Left forelimb (tissue), 1 donor: ENCODE measurements at regions not wholly inside any gene's neighbourhood (a gene's known extent, or its start where the extent isn't known, plus 50 kb on each side); places are given as distances from the start of the nearest gene placed in this dataset.

Experiments
- DNase-seq: peaks from one replicate; pipeline ENCODE4 v3.0.0-alpha.2; 2018; ENCODE audit warnings: low spot score

DNA sequence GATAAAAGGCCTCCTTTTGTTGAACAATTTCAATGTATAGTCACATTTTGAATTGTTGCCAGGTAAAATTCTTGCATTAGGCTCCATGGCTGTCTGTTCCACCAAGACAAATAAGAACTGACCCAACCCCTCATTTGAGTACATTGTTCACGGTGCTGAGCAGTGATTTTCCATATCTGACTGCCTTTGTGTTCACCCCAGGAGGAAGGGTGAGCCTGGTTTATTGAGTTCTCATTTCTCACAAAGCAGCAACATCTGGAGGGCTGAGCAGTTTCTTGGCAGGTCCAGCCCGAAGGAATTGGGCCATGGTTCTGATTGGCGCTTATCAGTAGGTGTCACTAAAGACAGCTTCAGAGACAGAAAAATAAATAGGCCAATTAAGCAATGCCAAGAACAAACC, 149.1 kb downstream of the BMP4 start:
- DNase-seq: no peak

DNA sequence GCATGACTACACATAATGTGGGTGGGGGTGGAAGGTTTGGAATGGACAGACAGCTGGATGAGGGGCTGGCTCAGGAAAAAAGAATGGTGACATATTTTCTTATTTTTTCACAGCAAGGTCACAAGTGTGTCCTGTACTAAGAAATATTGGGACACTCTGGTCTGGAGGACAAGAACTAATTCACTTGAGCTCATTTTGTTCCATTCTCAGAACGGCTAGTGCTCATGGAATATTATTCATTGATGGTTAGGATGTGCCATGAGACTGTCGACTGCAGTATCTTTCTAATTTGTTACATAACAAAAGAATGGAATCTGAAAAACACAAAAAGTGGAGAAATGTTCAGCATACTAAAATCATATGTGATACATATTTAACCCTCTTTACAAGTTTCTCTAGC, 149.5 kb downstream of the BMP4 start:
- no peak for DNase-seq

DNA sequence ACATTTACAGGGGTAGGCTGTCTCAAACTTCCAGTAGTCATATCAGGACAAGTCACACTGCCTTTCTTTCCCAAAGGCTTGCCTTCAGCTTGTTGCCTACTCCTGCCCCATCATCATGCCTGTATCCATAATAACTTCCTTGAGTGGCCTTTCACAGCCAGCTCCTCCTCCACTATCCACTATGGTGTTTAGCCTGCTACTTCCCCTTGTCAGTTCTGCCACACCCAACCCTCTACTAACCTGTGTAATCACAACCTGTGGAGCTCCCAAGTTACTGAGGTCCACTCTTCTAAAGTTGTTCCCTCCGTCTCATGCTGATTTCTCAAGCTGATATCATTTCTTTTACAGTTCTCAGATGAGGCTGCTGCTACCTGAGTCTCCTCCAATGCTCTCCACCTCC, 159.9 kb downstream of the BMP4 start:
- no peak for DNase-seq

DNA sequence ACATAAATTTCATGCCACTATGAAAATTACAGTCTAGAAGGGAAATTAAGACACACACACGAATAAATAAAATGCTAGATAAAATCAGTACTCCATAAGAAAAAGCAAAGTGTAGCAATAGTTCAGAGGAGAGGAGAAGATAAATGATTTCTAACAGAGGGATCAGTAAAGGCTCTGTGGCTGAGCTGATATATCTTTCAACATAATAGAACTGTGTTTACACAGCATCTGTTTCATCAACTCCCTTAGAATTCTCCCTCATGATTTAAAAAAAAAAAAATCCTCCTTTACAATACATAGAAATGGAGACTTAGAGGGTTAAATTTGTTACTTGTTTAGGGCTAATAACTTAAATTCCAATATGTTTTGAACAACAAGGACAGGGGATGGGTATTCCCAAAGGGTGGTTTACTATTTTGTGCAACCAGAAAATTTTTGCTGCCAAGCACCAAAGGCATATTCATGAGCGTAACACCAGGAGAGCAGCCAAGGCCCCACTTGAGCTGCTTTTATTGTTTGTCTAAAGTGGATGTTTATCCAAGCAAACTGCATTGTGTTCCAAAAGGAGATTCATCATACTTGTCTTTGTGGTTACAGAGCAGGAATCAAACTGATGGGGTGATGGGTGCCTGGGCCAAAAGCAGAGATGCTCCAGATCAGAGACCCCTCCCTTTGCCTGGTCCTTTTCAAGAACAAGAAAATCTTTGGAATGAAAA, 162.7 kb downstream of the BMP4 start:
- no peak for DNase-seq

- DNase-seq: no peak
Measured at GRCh38 chr14:53792909-53793308, 163.7 kb downstream of the BMP4 start.

GRCh38 chr14:53790731-53791500, 165.7 kb downstream of the BMP4 start:
- DNase-seq: no peak

DNA sequence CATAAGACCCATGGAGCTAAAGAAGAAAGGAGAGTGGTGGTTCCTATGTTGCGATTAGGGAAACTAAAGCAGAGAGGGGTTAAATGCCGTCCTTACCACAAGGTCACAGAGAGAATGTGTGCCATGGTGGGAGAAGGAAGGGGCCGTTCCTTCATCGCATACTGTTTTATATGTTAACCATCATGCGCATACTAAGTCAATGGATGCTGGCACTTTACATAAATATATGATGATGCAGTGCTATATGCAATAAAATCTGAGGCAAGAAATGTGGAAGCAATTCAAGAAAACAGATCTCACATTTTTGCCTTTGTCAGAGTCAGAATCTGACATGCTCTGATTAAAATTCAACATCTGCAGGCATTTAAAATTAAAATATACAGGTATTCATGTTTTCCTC, 168.1 kb downstream of the BMP4 start:
- no peak for DNase-seq

DNA sequence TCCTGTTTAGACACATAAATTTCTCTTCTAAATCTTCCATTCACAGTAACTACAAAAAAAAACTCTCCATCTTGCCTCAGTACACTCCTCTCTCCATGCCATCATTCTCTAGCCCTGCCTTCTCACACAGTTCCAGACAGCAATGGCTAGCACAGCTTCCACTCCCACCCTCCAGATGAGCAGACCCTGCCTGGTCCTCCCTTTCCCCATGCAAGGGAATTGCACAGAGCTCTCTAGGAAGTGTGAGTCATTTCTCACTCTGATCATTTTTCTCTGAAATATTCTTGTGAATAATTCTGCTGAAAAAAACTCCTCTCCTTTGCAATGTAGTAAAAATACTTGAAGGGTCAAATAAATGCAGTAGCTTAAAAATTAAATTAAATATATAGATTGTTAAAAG, 170.6 kb downstream of the BMP4 start:
- DNase-seq: no peak

- DNase-seq: no peak
Measured at GRCh38 chr14:53784688-53785087, 171.9 kb downstream of the BMP4 start.

DNA sequence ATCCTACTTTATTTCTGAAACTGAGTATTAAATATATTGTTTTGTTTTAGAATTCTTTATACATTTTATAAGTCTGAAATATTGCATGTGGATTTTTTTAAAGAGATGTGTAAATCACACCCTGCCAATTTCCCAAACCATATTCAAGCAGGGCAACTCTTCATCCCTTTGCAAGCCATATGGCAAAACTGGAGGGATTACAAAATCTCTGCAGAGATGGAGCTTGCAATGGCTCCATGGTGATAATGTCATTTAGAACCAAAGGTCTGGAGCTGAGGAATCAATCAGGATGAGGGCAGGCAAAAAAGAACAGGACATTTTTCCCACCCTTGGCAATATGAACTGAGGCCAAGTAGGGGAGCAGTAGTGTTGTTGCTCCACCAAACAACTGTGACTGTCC, 173.4 kb downstream of the BMP4 start:
- no peak for DNase-seq

DNA sequence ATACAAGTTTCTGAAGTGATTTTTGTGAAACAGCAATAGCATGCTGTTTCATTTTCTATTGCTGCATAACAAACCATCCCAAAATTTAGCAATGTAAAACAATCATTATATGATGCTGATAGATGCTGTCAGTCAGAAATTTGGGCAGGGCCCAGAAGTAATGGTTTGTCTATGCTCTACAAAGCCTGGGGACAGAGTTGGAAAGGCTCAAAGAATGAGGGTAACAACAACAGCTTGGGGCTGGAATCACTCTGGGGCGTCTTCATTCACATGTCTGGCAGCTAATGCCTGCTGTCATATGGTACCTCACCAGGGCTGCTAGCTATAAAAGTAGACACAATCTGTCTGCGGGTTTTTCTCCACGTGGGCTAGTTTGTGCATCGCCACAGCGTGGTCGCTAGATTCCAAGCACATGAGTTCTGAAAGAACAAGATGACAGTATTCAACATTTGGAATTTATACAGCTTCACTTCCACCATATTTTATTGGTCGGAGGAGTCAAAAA, 176.5 kb downstream of the BMP4 start:
- no peak for DNase-seq

- no peak for DNase-seq
Measured at GRCh38 chr14:53779301-53779700, 177.3 kb downstream of the BMP4 start.

GRCh38 chr14:53778263-53778662, 178.4 kb downstream of the BMP4 start:
- DNase-seq: no peak

- DNase-seq: no peak
Measured at GRCh38 chr14:53772936-53773335, 183.7 kb downstream of the BMP4 start.

- no peak for DNase-seq
Measured at GRCh38 chr14:53767566-53767965, 189.1 kb downstream of the BMP4 start.

DNA sequence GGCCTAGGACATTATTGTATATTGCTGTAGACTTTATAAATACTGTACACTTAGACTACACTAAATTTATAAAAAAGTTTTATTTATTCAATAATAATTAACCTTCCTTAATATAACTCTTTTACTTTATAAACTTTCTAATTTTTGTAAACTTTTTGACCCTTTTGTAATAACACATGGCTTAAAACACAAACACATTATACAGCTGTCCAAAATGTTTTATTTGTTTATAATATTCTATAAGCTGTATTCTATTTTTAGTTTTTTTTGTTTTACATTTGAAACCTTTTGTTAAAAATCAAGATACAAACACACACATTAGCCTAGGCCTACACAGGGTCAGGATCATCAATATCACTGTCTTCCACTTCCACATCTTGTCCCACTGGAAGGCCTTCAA, 190.0 kb downstream of the BMP4 start:
- DNase-seq: no peak

- DNase-seq: no peak
Measured at GRCh38 chr14:53766106-53766505, 190.5 kb downstream of the BMP4 start.

- DNase-seq: no peak
Measured at GRCh38 chr14:53764846-53765245, 191.8 kb downstream of the BMP4 start.

DNA sequence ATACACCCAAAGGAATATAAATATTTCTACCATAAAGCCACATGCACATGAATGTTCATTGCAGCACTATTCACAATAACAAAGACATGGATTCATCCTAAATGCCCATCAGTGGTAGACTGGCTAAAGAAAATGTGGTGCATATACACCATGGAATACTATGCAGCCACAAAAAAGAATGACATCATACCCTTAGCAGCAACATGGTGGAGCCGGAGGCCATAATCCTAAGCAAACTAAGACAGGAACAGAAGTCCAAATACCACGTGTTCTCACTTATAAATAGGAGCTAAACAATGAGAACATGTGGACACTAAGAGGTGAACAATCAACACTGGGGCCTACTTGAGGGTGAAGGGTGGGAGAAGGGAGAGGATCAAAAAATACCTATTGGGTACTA, 198.5 kb downstream of the BMP4 start:
- DNase-seq: no peak

DNA sequence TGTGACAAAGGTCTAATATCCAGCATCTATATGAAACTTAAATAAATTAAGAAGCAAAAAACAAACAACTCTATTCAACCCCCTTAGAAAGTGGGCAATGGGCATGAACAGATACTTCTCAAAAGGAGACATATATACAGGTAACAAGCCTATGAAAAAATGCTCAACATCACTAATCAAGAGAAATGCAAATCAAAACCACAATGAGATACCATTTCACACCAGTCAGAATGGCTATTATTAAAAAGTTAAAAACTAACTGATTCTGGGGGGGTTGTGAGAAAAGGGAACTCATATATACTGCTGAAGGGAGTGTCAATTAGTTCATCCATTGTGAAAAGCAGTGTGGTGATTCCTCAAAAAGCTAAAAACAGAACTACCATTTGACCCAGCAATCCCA, 198.9 kb downstream of the BMP4 start:
- no peak for DNase-seq

- DNase-seq: no peak
Measured at GRCh38 chr14:53751650-53752049, 205.0 kb downstream of the BMP4 start.

DNA sequence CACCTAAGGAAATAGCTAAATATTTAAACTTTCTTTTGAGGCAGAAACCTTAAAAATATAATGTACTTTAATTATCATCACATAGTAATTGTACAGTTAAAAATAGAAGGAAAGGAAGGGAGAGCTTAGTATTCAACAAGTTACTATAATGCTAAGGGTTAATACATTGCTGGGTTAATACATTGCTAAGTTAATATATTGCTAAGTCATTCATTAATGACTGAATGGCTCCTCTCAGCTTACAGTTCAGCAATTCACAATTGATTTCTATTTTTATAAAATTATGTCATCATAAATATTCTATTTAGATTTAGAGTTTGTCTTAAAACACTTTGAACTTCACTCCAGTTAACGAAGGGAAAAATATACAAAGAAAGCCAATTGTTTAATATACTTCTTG, 207.9 kb downstream of the BMP4 start:
- DNase-seq: no peak

- no peak for DNase-seq
Measured at GRCh38 chr14:53744857-53745256, 211.8 kb downstream of the BMP4 start.

DNA sequence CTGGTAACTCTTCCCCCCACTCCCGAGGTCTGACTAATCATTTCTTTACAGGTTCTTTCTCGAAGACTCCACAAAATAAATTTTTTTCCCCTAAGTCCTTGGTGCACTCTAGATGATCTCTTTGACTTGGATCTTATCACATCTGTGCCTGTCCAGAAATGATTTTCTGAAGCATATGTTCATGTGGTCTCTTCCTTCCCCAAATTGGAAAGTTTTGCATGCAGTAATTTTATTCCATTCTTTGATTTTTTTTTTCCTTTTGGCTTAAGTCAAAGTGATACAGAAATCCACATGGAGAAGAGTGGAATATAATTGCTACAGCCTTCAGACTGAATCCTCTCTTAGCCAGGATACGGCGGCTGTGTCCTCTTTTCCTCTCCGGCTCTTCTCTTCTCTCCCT, 213.3 kb downstream of the BMP4 start:
- no peak for DNase-seq
